HFFc6 (cell line): ENCODE measurements at regions not wholly inside any gene's neighbourhood (a gene's known extent, or its start where the extent isn't known, plus 50 kb on each side); places are given as distances from the start of the nearest gene placed in this dataset.

Experiments
- DNase-seq: peaks from one replicate; pipeline ENCODE4 v3.0.0-alpha.2; 2018
- H3K27ac Mint-ChIP-seq: 2 replicates; pipeline ENCODE4 v1.8.0; 2020; ENCODE audit warnings: mild to moderate bottlenecking, mixed read lengths
- H3K27me3 Mint-ChIP-seq: 2 replicates; pipeline ENCODE4 v1.8.0; 2021; ENCODE audit warnings: mild to moderate bottlenecking, moderate library complexity, mixed read lengths; ENCODE audit not compliant: insufficient read depth
- H3K36me3 Mint-ChIP-seq: 2 replicates; pipeline ENCODE4 v1.8.0; 2021; ENCODE audit warnings: low read depth, mixed read lengths
- H3K4me1 Mint-ChIP-seq: 2 replicates; pipeline ENCODE4 v1.8.0; 2020; ENCODE audit warnings: low read depth, mixed read lengths
- H3K4me3 Mint-ChIP-seq: 2 replicates; pipeline ENCODE4 v1.8.0; 2020; ENCODE audit warnings: mild to moderate bottlenecking, moderate library complexity, mixed read lengths
- H3K9me3 Mint-ChIP-seq: 2 replicates; pipeline ENCODE4 v1.8.0; 2020; ENCODE audit warnings: mild to moderate bottlenecking, mixed read lengths
- TF ChIP-seq, protein P1 (sequence below): fragments of 200-600 bp; sonication (generic); IDR thresholded peaks from 2 replicates; pipeline ENCODE4 v1.5.0; 2021; ENCODE audit warnings: antibody characterized with exemption, mild to moderate bottlenecking

DNA sequence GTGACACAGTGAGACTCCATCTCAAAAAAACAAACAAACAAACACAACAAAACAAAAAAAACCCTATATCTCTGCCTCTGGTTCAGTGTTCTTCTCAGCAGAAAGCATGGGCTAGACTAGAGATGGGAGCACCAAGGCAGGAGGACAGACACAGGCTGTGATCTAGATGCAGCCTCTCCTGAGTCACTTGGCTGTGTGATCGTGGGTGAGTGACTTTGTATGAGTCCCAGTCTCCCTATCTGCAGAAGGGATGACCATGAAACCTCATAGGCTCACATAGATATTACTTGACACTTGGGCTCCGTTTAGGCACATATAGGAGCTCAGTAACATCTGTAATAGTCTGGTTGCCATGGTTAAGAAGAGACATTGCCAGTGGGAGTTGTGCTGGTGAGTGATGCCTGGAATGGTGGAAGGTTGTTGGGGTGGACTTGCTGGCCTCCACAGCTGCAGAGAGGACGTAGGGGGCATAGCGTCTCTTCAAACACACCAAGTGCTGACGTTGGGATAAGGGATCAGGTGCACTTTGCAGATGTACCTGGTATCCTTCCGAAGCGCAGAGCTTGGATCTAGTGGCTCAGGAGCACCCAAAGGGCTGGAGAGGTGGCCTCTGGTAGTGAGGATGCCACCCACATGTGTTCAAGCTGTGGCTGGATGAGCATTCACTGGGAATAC is 318.9 kb upstream of the HS6ST1 start:
- TF ChIP-seq, protein P1, sequence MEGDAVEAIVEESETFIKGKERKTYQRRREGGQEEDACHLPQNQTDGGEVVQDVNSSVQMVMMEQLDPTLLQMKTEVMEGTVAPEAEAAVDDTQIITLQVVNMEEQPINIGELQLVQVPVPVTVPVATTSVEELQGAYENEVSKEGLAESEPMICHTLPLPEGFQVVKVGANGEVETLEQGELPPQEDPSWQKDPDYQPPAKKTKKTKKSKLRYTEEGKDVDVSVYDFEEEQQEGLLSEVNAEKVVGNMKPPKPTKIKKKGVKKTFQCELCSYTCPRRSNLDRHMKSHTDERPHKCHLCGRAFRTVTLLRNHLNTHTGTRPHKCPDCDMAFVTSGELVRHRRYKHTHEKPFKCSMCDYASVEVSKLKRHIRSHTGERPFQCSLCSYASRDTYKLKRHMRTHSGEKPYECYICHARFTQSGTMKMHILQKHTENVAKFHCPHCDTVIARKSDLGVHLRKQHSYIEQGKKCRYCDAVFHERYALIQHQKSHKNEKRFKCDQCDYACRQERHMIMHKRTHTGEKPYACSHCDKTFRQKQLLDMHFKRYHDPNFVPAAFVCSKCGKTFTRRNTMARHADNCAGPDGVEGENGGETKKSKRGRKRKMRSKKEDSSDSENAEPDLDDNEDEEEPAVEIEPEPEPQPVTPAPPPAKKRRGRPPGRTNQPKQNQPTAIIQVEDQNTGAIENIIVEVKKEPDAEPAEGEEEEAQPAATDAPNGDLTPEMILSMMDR = no peak
- no peak for DNase-seq
- Mint-ChIP-seq H3K27ac (no peak overlapping the region), H3K4me3 (no peak overlapping the region), H3K36me3 (no peaks in the 10 kb centered on the region), H3K9me3 (no peaks in the 10 kb centered on the region), H3K27me3 (peaks cover 13% of the 10 kb centered on the region), H3K4me1 (peaks cover 6% of the 10 kb centered on the region; the same call in 1 of the 2 replicates)

DNA sequence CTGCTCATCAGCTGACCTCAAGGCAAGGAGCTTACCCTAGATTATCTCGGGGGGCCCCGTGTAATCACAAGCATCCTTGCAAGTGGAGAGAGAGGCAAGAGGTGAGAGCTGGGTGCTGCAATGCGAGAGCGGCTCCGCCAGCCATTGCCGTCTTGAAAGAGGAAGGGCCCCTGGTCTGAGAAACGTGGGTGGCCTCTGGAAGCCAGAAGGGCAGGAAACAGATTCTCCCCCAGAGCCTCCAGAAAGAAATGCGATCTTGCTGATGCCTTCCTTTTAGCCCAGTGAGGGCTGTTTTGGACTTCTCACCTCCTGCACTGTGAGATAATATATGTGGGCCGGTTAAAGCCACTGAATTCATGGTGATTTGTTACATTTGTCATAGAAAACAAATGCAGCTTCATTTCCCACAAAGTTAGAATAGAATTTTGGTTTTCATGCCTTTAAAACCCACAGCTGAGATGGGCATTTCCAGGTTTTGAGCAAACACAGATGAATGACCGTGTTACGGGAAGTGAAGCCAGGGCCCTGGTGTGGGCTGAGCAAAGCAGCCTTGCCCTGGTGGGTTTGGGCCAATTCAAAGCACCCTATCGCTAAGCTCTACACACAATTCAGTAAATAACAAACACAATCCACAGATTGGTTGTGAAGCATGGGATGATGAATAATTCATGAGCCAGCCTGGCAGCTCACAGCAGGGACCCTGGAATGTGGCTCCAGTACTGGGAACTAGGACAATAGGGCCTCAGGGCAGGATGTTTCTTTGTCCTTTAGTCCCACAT is 319.9 kb upstream of the HS6ST1 start:
- DNase-seq = peak; percentile 18
- H3K9me3 Mint-ChIP-seq = no peaks in the 10 kb centered on the region
- no peaks in the 10 kb centered on the region for H3K36me3 Mint-ChIP-seq
- no peak overlapping the region for H3K4me3 Mint-ChIP-seq
- H3K4me1 Mint-ChIP-seq = peaks cover 2% of the 10 kb centered on the region; the same call in 1 of the 2 replicates
- no peak overlapping the region for H3K27ac Mint-ChIP-seq
- TF ChIP-seq, protein P1 = no peak
- peaks cover 16% of the 10 kb centered on the region for H3K27me3 Mint-ChIP-seq

DNA sequence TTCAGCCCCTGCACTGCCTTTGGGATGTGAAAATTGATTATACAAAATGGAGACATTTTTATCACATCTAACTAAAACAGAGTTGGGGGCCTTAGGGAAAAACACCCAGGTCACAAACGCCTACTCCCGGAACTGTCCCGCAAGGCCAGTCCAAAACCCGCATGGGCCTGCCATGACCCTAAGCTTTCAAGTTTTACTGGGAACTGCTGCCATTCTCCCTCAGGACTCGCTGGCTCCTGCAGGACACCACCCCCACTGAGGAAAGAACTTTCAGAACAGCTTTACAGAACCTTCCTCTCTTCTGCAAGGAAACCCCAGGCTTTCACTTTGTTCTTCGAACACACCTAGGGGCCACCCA is 320.4 kb upstream of the HS6ST1 start:
- Mint-ChIP-seq H3K4me3 (no peak overlapping the region), H3K27me3 (peaks cover 15% of the 10 kb centered on the region), H3K9me3 (no peaks in the 10 kb centered on the region), H3K36me3 (no peaks in the 10 kb centered on the region), H3K27ac (no peak overlapping the region), H3K4me1 (no peaks in the 10 kb centered on the region)
- TF ChIP-seq, protein P1 = no peak
- no peak for DNase-seq

DNA sequence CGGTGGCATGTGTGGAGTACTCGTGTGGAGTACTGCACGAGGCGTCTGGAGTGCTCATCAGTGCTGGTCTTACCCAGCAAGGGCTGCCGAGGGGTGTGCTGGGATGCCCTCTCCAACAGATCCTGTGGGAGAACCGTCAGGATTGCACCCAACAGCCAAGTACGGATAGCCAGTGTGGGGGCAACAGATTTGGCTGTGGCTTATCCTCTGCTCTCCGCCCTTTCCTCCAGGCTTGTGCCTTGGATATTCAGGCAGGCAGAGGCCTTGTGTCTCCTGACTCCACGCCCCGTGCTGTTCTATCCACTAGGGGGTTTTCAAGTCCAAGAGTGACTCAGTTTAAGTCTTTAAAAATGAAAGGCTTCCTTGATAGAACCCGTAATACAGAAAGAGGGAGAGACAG is 321.0 kb upstream of the HS6ST1 start:
- Mint-ChIP-seq H3K4me1 (no peaks in the 10 kb centered on the region), H3K27ac (no peak overlapping the region), H3K27me3 (peaks cover 15% of the 10 kb centered on the region), H3K36me3 (no peaks in the 10 kb centered on the region), H3K9me3 (no peaks in the 10 kb centered on the region), H3K4me3 (no peak overlapping the region)
- TF ChIP-seq, protein P1 = no peak; the same call in 1 of the 2 replicates
- DNase-seq = no peak

DNA sequence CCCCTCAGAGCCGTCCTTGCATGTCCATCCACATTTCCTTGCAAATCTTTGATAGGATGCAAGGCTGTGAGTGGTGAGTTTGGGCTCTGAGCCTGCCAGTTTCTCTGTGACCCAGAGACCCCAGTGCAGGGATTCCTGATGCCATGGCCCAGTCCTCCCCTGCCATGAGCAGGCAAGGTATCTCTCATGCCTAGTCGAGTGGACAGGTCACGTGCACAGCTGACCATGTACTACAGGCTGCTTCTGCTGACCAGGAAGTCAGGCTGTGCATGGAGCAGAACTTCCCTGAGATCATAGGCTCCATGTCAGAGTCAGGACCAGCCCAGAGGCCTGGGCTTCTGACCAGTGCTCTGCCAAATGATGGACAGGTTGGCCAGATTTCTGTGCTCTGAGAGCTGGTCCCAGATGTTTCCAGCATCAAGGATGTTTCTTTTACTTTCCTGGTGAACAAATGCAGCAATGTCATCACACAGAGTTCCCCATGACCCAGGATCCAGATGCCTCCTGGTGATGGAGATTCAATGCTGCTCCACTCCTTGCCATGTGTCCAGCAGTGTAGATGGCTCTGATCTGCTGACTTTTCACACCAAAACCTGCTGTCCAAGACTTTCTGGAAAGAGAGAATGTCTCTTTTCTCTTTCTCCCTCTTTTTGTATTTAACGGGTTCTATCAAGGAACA is 321.6 kb upstream of the HS6ST1 start:
- Mint-ChIP-seq H3K4me1 (no peaks in the 10 kb centered on the region), H3K27ac (no peak overlapping the region)

More for the DNA sequence above, 321.6 kb upstream of the HS6ST1 start:
- H3K9me3 Mint-ChIP-seq = no peaks in the 10 kb centered on the region
- DNase-seq = no peak
- no peak overlapping the region for H3K4me3 Mint-ChIP-seq
- H3K27me3 Mint-ChIP-seq = peaks cover 14% of the 10 kb centered on the region
- TF ChIP-seq, protein P1 = no peak
- H3K36me3 Mint-ChIP-seq = no peaks in the 10 kb centered on the region
